ENCODE measurements at regions not wholly inside any gene's neighbourhood (a gene's known extent, or its start where the extent isn't known, plus 50 kb on each side); places are given as distances from the start of the nearest gene placed in this dataset.

DNA sequence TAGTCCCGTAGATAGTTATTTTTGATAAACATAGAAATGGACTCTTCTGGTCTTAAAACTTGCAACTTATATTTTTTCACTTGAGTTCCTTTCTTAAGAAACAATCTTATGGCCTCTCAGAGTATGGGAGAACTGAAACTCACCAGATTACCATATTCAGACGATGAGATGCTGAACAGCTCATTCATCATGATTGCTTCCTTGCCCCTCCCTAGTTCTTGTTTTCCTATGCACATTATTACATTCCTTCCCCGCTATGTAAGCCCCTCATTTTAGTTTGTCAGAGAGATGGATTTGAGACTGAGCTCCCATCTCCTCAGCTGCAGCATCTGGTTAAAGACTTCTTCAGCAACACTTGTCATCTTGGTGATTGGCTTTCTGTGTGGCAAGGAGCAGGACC lies 158.5 kb downstream of the SLITRK6 start:
- DNase-seq (no peak), ATAC-seq (ENCODE audit: insufficient read depth, low FRiP score) (no peak)
- Histone ChIP-seq H3K9me3 (ENCODE audit: control insufficient read depth in 4 of 4, insufficient read depth in 3 of 4, low read length in 3 of 4) (no peaks in the 10 kb centered on the region), H3K36me3 (ENCODE audit: control insufficient read depth in 4 of 4, insufficient read depth in 4 of 4, low read length in 4 of 4) (no peaks in the 10 kb centered on the region), H3K27me3 (ENCODE audit: control insufficient read depth in 3 of 3, insufficient read depth in 3 of 3, low read length in 2 of 3) (no peaks in the 10 kb centered on the region), H3K9ac (ENCODE audit: insufficient read depth in 1 of 2, low read length in 2 of 2) (no peak overlapping the region), H3K4me3 (no peak overlapping the region), H3K27ac (ENCODE audit: low read depth in 1 of 2, low read length in 1 of 2) (no peak overlapping the region), H3K4me1 (ENCODE audit: control insufficient read depth in 5 of 5, insufficient read depth in 5 of 5, low read length in 5 of 5) (no peaks in the 10 kb centered on the region)
- WGBS, 2 donors = 76 to 88% methylated on average over 3 of the region's 3 CpGs
- TF ChIP-seq, protein P1, sequence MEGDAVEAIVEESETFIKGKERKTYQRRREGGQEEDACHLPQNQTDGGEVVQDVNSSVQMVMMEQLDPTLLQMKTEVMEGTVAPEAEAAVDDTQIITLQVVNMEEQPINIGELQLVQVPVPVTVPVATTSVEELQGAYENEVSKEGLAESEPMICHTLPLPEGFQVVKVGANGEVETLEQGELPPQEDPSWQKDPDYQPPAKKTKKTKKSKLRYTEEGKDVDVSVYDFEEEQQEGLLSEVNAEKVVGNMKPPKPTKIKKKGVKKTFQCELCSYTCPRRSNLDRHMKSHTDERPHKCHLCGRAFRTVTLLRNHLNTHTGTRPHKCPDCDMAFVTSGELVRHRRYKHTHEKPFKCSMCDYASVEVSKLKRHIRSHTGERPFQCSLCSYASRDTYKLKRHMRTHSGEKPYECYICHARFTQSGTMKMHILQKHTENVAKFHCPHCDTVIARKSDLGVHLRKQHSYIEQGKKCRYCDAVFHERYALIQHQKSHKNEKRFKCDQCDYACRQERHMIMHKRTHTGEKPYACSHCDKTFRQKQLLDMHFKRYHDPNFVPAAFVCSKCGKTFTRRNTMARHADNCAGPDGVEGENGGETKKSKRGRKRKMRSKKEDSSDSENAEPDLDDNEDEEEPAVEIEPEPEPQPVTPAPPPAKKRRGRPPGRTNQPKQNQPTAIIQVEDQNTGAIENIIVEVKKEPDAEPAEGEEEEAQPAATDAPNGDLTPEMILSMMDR (IDR thresholded peaks at IDR 0.05; ENCODE audit: control extremely low read depth, extremely low read depth) = no peak

DNA sequence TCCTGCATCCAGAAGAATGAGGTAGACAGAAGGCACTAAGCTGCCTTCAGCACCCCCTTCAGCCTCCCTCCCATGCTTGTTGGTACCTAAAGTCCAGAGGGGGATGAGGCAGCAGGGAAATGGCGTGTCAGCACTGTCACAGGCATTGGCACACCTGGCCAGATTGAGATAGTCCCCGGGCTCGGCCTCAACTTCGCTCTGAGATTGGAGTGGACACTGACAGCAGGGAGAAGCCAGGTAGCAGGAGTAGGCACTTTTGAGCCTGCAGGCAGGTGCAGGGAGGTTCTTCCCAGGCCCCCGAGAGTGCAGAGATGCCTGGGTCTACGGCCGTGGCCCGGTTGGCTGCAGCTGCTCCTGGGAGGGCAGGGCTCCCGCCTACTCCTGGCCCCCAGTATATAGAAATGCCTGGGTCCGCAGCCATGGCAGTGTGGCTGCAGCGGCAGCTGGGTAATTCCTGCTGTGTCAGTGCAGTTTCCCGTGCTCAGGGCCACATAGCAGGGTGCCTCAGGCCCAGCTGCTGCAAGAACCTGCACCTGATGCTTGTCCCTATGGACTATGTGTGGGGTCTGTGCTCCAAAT lies 160.3 kb downstream of the SLITRK6 start:
- no peak overlapping the region for H3K27ac ChIP-seq (ENCODE audit: low read depth in 1 of 2, low read length in 1 of 2)
- no peaks in the 10 kb centered on the region for H3K4me1 ChIP-seq (ENCODE audit: control insufficient read depth in 5 of 5, insufficient read depth in 5 of 5, low read length in 5 of 5)
- H3K36me3 ChIP-seq (ENCODE audit: control insufficient read depth in 4 of 4, insufficient read depth in 4 of 4, low read length in 4 of 4) = no peaks in the 10 kb centered on the region
- ATAC-seq (ENCODE audit: insufficient read depth, low FRiP score) (no peak), DNase-seq (no peak)
- no peaks in the 10 kb centered on the region for H3K9me3 ChIP-seq (ENCODE audit: control insufficient read depth in 4 of 4, insufficient read depth in 3 of 4, low read length in 3 of 4)
- H3K27me3 ChIP-seq (ENCODE audit: control insufficient read depth in 3 of 3, insufficient read depth in 3 of 3, low read length in 2 of 3) = no peaks in the 10 kb centered on the region
- H3K4me3 ChIP-seq = no peak overlapping the region
- TF ChIP-seq, protein P1 (IDR thresholded peaks at IDR 0.05; ENCODE audit: control extremely low read depth, extremely low read depth) = no peak
- H3K9ac ChIP-seq (ENCODE audit: insufficient read depth in 1 of 2, low read length in 2 of 2) = no peak overlapping the region
- 82 to 86% methylated on average over 12 of the region's 12 CpGs for WGBS, 2 donors

DNA sequence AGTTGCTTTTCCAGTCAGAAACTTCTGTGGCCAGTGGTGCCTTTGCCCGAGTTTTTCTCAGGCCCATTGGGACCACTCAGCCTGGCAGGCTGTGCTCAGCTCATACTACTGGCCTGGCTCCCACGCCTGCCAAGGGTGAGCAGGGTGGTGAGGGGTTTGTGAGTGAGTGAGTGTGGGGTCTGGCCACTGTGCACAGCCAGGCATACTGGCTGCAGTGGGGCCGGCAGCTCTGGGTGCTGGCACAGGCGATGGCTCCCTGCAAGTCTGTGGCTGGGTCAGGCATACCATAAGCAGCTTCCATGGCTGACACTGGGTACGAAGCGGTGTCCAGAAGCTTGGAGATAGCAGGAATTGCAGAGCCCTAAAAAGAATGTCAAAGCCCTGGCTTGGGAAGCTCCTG lies 161.0 kb downstream of the SLITRK6 start:
- TF ChIP-seq, protein P1 (IDR thresholded peaks at IDR 0.05; ENCODE audit: control extremely low read depth, extremely low read depth) = no peak
- H3K36me3 ChIP-seq (ENCODE audit: control insufficient read depth in 4 of 4, insufficient read depth in 4 of 4, low read length in 4 of 4) = no peaks in the 10 kb centered on the region
- no peak for ATAC-seq (ENCODE audit: insufficient read depth, low FRiP score)
- WGBS, 2 donors = 91 to 94% methylated on average over 6 of the region's 6 CpGs
- DNase-seq = no peak
- no peak overlapping the region for H3K4me3 ChIP-seq
- no peaks in the 10 kb centered on the region for H3K27me3 ChIP-seq (ENCODE audit: control insufficient read depth in 3 of 3, insufficient read depth in 3 of 3, low read length in 2 of 3)
- H3K9me3 ChIP-seq (ENCODE audit: control insufficient read depth in 4 of 4, insufficient read depth in 3 of 4, low read length in 3 of 4) = no peaks in the 10 kb centered on the region
- no peaks in the 10 kb centered on the region for H3K4me1 ChIP-seq (ENCODE audit: control insufficient read depth in 5 of 5, insufficient read depth in 5 of 5, low read length in 5 of 5)
- H3K27ac ChIP-seq (ENCODE audit: low read depth in 1 of 2, low read length in 1 of 2) = no peak overlapping the region
- no peak overlapping the region for H3K9ac ChIP-seq (ENCODE audit: insufficient read depth in 1 of 2, low read length in 2 of 2)

Measured in lung (tissue), 11 donors.